Chondrocyte (in vitro differentiated cells): ENCODE measurements at regions not wholly inside any gene's neighbourhood (a gene's known extent, or its start where the extent isn't known, plus 50 kb on each side); places are given as distances from the start of the nearest gene placed in this dataset.

Experiments used
- DNase-seq: peaks from one replicate; pipeline ENCODE4 v3.0.0; 2021; ENCODE audit warnings: mixed read lengths, low spot score
- H3K27ac Mint-ChIP-seq: one replicate; pipeline ENCODE4 v1.8.0; 2021; ENCODE audit warnings: mild to moderate bottlenecking, moderate library complexity, mixed read lengths; ENCODE audit not compliant: unreplicated experiment
- H3K27me3 Mint-ChIP-seq: 2 replicates; pipeline ENCODE4 v1.8.0; 2021; ENCODE audit warnings: low read depth, mixed read lengths
- H3K36me3 Mint-ChIP-seq: 2 replicates; pipeline ENCODE4 v1.8.0; 2021; ENCODE audit warnings: low read depth, mixed read lengths
- H3K4me1 Mint-ChIP-seq: 2 replicates; pipeline ENCODE4 v1.8.0; 2021; ENCODE audit warnings: low read depth, mild to moderate bottlenecking, mixed read lengths
- H3K4me3 Mint-ChIP-seq: one replicate; pipeline ENCODE4 v1.8.0; 2021; ENCODE audit warnings: mild to moderate bottlenecking, moderate library complexity, mixed read lengths; ENCODE audit not compliant: unreplicated experiment
- H3K9me3 Mint-ChIP-seq: 2 replicates; pipeline ENCODE4 v1.8.0; 2021; ENCODE audit warnings: low read depth, mixed read lengths
- CTCF ChIP-seq: fragments of 200-600 bp; sonication (generic); IDR thresholded peaks from 2 replicates; pipeline ENCODE4 v1.5.0; 2021; ENCODE audit warnings: antibody characterized with exemption, mild to moderate bottlenecking, moderate library complexity

DNA sequence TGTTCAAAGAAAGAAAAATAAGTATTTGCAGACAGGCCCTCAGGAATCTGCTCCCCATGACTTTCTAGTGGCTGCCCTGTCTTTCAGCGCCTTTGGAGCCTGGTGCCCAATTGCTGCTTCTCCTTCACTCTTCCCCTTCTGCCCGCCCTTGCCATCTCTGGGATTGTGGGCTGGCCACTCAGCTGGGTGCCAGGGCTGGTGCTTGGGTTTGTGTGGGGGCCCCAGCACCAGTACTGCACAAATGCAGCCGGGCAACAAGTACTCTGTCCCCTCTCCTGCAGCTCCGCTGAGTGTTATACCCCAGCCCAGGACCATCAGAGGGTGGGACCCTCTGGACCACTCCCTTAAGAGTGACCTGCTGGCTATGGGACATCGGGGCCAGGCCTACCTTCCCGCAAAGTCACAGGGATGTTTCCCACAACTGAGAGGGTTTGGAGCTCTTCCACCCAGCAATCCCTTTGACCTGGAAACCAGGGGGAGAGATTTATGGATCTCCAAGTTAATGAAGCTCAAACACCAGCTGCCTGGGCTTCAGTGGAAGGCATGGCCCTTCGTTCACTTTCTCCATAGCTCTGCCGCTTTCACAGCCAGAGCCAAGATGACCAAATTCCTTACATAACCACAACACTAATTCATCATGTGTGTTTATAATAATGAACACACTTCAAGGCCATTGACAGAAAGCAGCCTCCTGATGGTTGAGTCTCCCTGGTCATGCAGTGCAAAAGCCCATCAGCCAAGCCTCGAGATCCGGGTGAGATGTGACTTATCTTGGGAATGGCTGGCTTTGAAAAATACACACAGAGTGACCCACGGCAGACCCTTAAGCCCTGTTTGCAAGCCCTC lies 313.9 kb upstream of the ZNF32 start:
- Mint-ChIP-seq H3K27me3 (no peaks in the 10 kb centered on the region), H3K4me3 (no peak overlapping the region), H3K36me3 (no peaks in the 10 kb centered on the region), H3K4me1 (peaks cover 47% of the 10 kb centered on the region), H3K9me3 (no peaks in the 10 kb centered on the region), H3K27ac (no peak overlapping the region)
- no peak for DNase-seq
- TF ChIP-seq CTCF: no peak

GRCh38 chr10:43961523-43962345 lies 313.1 kb upstream of the ZNF32 start:
- Mint-ChIP-seq H3K36me3 (no peaks in the 10 kb centered on the region), H3K4me1 (peaks cover 47% of the 10 kb centered on the region), H3K9me3 (no peaks in the 10 kb centered on the region), H3K27ac (peak overlapping the region; percentile 18), H3K27me3 (no peaks in the 10 kb centered on the region), H3K4me3 (no peak overlapping the region)
- no peak for DNase-seq
- no peak for TF ChIP-seq CTCF

GRCh38 chr10:43960981-43961380 lies 312.3 kb upstream of the ZNF32 start:
- H3K9me3 Mint-ChIP-seq: no peaks in the 10 kb centered on the region
- no peak overlapping the region for H3K4me3 Mint-ChIP-seq
- H3K27me3 Mint-ChIP-seq: peaks cover 2% of the 10 kb centered on the region
- H3K4me1 Mint-ChIP-seq: peaks cover 46% of the 10 kb centered on the region
- DNase-seq: no peak
- TF ChIP-seq CTCF: peak; percentile 12
- peak overlapping the region; percentile 18 for H3K27ac Mint-ChIP-seq
- no peaks in the 10 kb centered on the region for H3K36me3 Mint-ChIP-seq

DNA sequence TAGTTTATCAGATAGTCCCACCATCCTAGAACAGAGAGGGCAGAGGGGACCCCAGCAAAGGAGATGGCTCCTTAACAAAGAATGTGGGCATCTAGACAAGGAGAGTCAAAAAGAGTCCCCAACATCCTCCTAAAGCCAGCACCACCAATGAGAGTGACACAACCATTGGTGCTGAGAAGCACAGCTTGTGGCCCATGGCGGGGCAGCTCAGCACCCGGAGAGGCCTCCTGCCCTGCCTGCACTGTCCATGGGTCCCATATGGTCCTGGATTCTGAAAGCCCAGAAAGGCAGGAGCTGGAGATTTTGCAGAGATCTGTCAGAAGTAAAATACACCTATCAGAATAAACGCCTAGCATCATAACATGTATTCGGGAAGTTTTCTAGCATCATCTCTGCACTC lies 311.8 kb upstream of the ZNF32 start:
- no peak for DNase-seq
- Mint-ChIP-seq H3K27me3 (peaks cover 3% of the 10 kb centered on the region), H3K9me3 (no peaks in the 10 kb centered on the region), H3K4me3 (no peak overlapping the region), H3K36me3 (no peaks in the 10 kb centered on the region), H3K4me1 (peaks cover 41% of the 10 kb centered on the region), H3K27ac (no peak overlapping the region)
- TF ChIP-seq CTCF: no peak

DNA sequence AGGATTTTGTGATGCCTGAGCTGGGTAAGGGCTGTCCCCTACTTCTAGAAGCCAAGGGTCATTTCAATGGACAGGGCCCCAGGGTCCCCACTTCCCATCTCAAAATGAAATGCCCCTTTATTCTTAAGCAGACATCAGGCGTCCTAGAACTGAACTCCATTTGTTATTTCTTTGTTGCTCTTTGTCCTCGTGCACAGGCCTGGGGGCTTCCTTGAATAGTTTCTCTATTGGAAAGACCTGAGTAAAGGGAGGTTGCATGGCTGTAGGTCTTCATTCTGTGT lies 311.4 kb upstream of the ZNF32 start:
- Mint-ChIP-seq H3K4me3 (no peak overlapping the region), H3K4me1 (peaks cover 37% of the 10 kb centered on the region), H3K27me3 (peaks cover 3% of the 10 kb centered on the region), H3K9me3 (no peaks in the 10 kb centered on the region), H3K36me3 (no peaks in the 10 kb centered on the region), H3K27ac (no peak overlapping the region)
- no peak for DNase-seq
- no peak for TF ChIP-seq CTCF
